ENCODE measurements at regions not wholly inside any gene's neighbourhood (a gene's known extent, or its start where the extent isn't known, plus 50 kb on each side); places are given as distances from the start of the nearest gene placed in this dataset.

- ATAC-seq = no peak
Observed at GRCh38 chr17:27385626-27386025, 70.6 kb upstream of the KSR1 start.

GRCh38 chr17:27386206-27387075 is 69.8 kb upstream of the KSR1 start:
- Histone ChIP-seq H3K27ac (no peak overlapping the region), H3K4me3 (no peak overlapping the region), H3K4me1 (peaks cover 3% of the 10 kb centered on the region), H3K27me3 (ENCODE audit: insufficient read depth in 3 of 3, low read length in 2 of 3) (no peaks in the 10 kb centered on the region), H3K9me3 (no peaks in the 10 kb centered on the region), H3K36me3 (ENCODE audit: insufficient read depth in 1 of 2, low read depth in 1 of 2) (no peaks in the 10 kb centered on the region)
- DNase-seq = no peak
- WGBS, 3 donors = 93 to 97% (median 94%) methylated on average over 12 of the region's 12 CpGs
- no peak for TF ChIP-seq CTCF (IDR thresholded peaks at IDR 0.05)
- intact Hi-C loops (cut with DNase I) = no loop called here
- ATAC-seq = no peak

More at GRCh38 chr17:27385626-27386025, 70.6 kb upstream of the KSR1 start:
- Histone ChIP-seq H3K27me3 (ENCODE audit: insufficient read depth in 3 of 3, low read length in 2 of 3) (no peaks in the 10 kb centered on the region), H3K4me1 (peaks cover 8% of the 10 kb centered on the region), H3K27ac (no peak overlapping the region), H3K36me3 (ENCODE audit: insufficient read depth in 1 of 2, low read depth in 1 of 2) (no peaks in the 10 kb centered on the region), H3K9me3 (no peaks in the 10 kb centered on the region), H3K4me3 (no peak overlapping the region)
- WGBS, 3 donors = 63 to 69% (median 65%) methylated on average over 1 of the region's 1 CpG
- no peak for DNase-seq
- intact Hi-C loops (cut with DNase I) = loop anchor here in 1 of 2 donors (2.0 kb wide), 1 partner anchor 53 kb away; no protein-coding TSS in a partner anchor
- no peak for TF ChIP-seq CTCF (IDR thresholded peaks at IDR 0.05)

DNA sequence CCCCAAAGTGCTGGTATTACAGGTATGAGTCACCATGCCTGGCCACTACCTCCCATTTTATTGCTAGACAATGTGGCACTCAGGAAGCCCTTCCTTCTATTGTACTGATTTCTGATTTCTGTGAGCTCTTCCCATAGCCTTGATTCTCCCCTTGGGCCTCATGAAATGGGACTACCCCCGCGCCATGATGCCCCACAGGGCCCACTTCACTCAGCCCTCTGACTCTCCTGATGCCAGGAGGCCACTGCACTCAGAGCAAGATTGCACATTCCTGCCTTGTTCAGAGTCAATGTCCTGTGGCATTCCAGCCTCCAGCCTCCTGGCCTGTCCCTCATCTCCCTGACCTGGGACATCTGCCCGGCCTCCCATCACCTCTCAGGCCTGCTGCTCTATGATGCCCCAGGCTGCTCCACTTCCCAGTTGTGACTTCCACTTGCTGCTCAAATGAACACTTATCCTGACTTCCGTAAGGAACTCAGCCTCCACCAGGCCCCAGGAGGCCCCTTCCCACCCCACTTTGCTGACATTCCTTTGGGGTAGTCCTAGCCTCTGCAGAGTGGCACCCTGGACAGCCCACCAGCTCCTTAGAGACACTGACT is 66.6 kb upstream of the KSR1 start:
- no peaks in the 10 kb centered on the region for H3K9me3 ChIP-seq
- intact Hi-C loops (cut with DNase I) = no loop called here
- 88 to 92% (median 91%) methylated on average over 4 of the region's 4 CpGs for WGBS, 3 donors
- H3K36me3 ChIP-seq (ENCODE audit: insufficient read depth in 1 of 2, low read depth in 1 of 2) = no peaks in the 10 kb centered on the region
- no peak overlapping the region for H3K27ac ChIP-seq
- ATAC-seq (no peak), DNase-seq (no peak)
- H3K27me3 ChIP-seq (ENCODE audit: insufficient read depth in 3 of 3, low read length in 2 of 3) = no peaks in the 10 kb centered on the region
- H3K4me1 ChIP-seq = peaks cover under 1% of the 10 kb centered on the region
- no peak overlapping the region for H3K4me3 ChIP-seq
- no peak for TF ChIP-seq CTCF (IDR thresholded peaks at IDR 0.05)

DNA sequence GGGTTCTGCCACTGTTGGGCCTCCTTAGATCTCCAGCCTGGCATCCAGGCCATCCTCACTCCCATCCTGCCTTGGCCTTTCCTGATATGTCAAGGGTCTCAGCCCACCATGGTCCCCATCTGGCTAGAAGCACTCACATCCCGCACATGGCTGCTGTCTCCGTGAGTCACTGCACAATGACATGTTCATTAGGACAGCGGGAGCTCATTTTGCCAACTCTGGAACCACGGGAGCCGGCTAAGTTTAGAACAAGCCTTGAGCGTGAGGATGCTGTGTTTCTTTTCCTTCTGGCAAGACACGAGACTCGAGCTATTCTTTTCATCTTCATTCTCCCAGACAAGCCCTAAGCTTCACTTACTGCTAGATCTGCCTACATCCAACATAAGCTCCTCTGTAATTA is 65.7 kb upstream of the KSR1 start:
- intact Hi-C loops (cut with DNase I) = no loop called here
- ATAC-seq (no peak), DNase-seq (no peak)
- H3K4me3 ChIP-seq = no peak overlapping the region
- no peaks in the 10 kb centered on the region for H3K4me1 ChIP-seq
- 83 to 88% (median 86%) methylated on average over 8 of the region's 8 CpGs for WGBS, 3 donors
- no peak overlapping the region for H3K27ac ChIP-seq
- H3K9me3 ChIP-seq = no peaks in the 10 kb centered on the region
- no peaks in the 10 kb centered on the region for H3K36me3 ChIP-seq (ENCODE audit: insufficient read depth in 1 of 2, low read depth in 1 of 2)
- TF ChIP-seq CTCF (IDR thresholded peaks at IDR 0.05) = no peak
- H3K27me3 ChIP-seq (ENCODE audit: insufficient read depth in 3 of 3, low read length in 2 of 3) = no peaks in the 10 kb centered on the region

Data from psoas muscle (tissue), 7 donors.